ENCODE measurements at regions not wholly inside any gene's neighbourhood (a gene's known extent, or its start where the extent isn't known, plus 50 kb on each side); places are given as distances from the start of the nearest gene placed in this dataset.

GRCh38 chr2:20140321-20141055, 84.4 kb downstream of the SDC1 start:
- no peak for TF ChIP-seq CTCF (IDR thresholded peaks at IDR 0.05; ENCODE audit: insufficient read depth, missing control alignments)
- FAIRE-seq (no peak), DNase-seq (ENCODE audit: insufficient read length, low spot score) (no peak)

- DNase-seq (ENCODE audit: insufficient read length, low spot score) (no peak), FAIRE-seq (no peak)
- no peak for TF ChIP-seq CTCF (IDR thresholded peaks at IDR 0.05; ENCODE audit: insufficient read depth, missing control alignments)
Observed at GRCh38 chr2:20139407-20140172, 85.3 kb downstream of the SDC1 start.

- DNase-seq (ENCODE audit: insufficient read length, low spot score) = no peak
- TF ChIP-seq CTCF (IDR thresholded peaks at IDR 0.05; ENCODE audit: insufficient read depth, missing control alignments) = no peak
- no peak for FAIRE-seq
Observed at GRCh38 chr2:20138696-20139095, 86.2 kb downstream of the SDC1 start.

GRCh38 chr2:20137884-20138283, 86.5 kb upstream of the LAPTM4A start:
- no peak for FAIRE-seq
- TF ChIP-seq CTCF (IDR thresholded peaks at IDR 0.05; ENCODE audit: insufficient read depth, missing control alignments) = no peak
- no peak for DNase-seq (ENCODE audit: insufficient read length, low spot score)

GRCh38 chr2:20137131-20137571, 85.7 kb upstream of the LAPTM4A start:
- DNase-seq (ENCODE audit: insufficient read length, low spot score) (no peak), FAIRE-seq (no peak)
- no peak for TF ChIP-seq CTCF (IDR thresholded peaks at IDR 0.05; ENCODE audit: insufficient read depth, missing control alignments)

- DNase-seq (ENCODE audit: insufficient read length, low spot score) (no peak), FAIRE-seq (no peak)
- no peak for TF ChIP-seq CTCF (IDR thresholded peaks at IDR 0.05; ENCODE audit: insufficient read depth, missing control alignments)
Observed at GRCh38 chr2:20136149-20136548, 84.7 kb upstream of the LAPTM4A start.

GRCh38 chr2:20135631-20136050, 84.2 kb upstream of the LAPTM4A start:
- FAIRE-seq = no peak
- no peak for DNase-seq (ENCODE audit: insufficient read length, low spot score)
- peak; percentile 58 for TF ChIP-seq CTCF (IDR thresholded peaks at IDR 0.05; ENCODE audit: insufficient read depth, missing control alignments)

Data from D721Med (cell line).